Endodermal cell (in vitro differentiated cells): ENCODE measurements at regions not wholly inside any gene's neighbourhood (a gene's known extent, or its start where the extent isn't known, plus 50 kb on each side); places are given as distances from the start of the nearest gene placed in this dataset.

Experiments used
- DNase-seq: peaks from one replicate; pipeline ENCODE4 v3.0.0-alpha.2; 2017
- H3K27ac ChIP-seq: 2 replicates; pipeline ENCODE4 v1.5.1; 2013; ENCODE audit warnings: mild to moderate bottlenecking, low read depth, low read length, moderate library complexity
- H3K27me3 ChIP-seq: 2 replicates; pipeline ENCODE4 v1.6.1; 2013; ENCODE audit warnings: mild to moderate bottlenecking, low read length, moderate library complexity; ENCODE audit not compliant: insufficient read depth, control insufficient read depth, poor library complexity, severe bottlenecking
- H3K36me3 ChIP-seq: 2 replicates; pipeline ENCODE4 v1.7.0; 2013; ENCODE audit warnings: mild to moderate bottlenecking, low read length, moderate library complexity; ENCODE audit not compliant: control insufficient read depth, insufficient read depth
- H3K4me1 ChIP-seq: one replicate; pipeline ENCODE4 v1.7.0; 2013; ENCODE audit warnings: low read length; ENCODE audit not compliant: control insufficient read depth, insufficient read depth
- H3K4me3 ChIP-seq: 2 replicates; pipeline ENCODE4 v1.5.1; 2013; ENCODE audit warnings: mild to moderate bottlenecking, low read length, moderate library complexity
- H3K9ac ChIP-seq: 2 replicates; pipeline ENCODE4 v1.6.1; 2013; ENCODE audit warnings: mild to moderate bottlenecking, low read length, moderate library complexity; ENCODE audit not compliant: poor library complexity, severe bottlenecking; ENCODE audit errors: extremely low read depth
- H3K9me3 ChIP-seq: 2 replicates; pipeline ENCODE4 v1.6.1; 2013; ENCODE audit warnings: mild to moderate bottlenecking, low read length, moderate library complexity; ENCODE audit not compliant: control insufficient read depth
- H3K27ac Mint-ChIP-seq: 2 replicates; pipeline ENCODE4 v1.8.0; 2020; ENCODE audit warnings: mixed read lengths
- H3K27me3 Mint-ChIP-seq: 2 replicates; pipeline ENCODE4 v1.8.0; 2021; ENCODE audit warnings: mild to moderate bottlenecking, mixed read lengths; ENCODE audit not compliant: insufficient read depth
- H3K36me3 Mint-ChIP-seq: 2 replicates; pipeline ENCODE4 v1.8.0; 2020; ENCODE audit warnings: low read depth, mixed read lengths
- H3K4me1 Mint-ChIP-seq: 2 replicates; pipeline ENCODE4 v1.8.0; 2020; ENCODE audit warnings: mixed read lengths
- H3K4me3 Mint-ChIP-seq: 2 replicates; pipeline ENCODE4 v1.8.0; 2020; ENCODE audit warnings: mild to moderate bottlenecking, moderate library complexity, mixed read lengths
- H3K9me3 Mint-ChIP-seq: 2 replicates; pipeline ENCODE4 v1.8.0; 2020; ENCODE audit warnings: mild to moderate bottlenecking, mixed read lengths
- CTCF ChIP-seq: fragments of 200-600 bp; sonication (generic); conservative IDR thresholded peaks from 2 replicates; pipeline ENCODE4 v1.5.0; 2021; ENCODE audit warnings: antibody characterized with exemption, mild to moderate bottlenecking
- WGBS, 2 experiments: methylation state at CpG; one replicate each; pipeline versions ENCODE4 v1.1.5 to v1.1.7; 2013; ENCODE audit warnings: missing lambda C conversion rate in 2 of 2, mixed read lengths in 1 of 2; ENCODE audit not compliant: insufficient coverage in 1 of 2, insufficient read length in 1 of 2; 5-methylcytosine and 5-hydroxymethylcytosine counted together

GRCh38 chr6:92564376-92564775 lies 855.0 kb downstream of the EPHA7 start:
- no peaks in the 10 kb centered on the region for H3K4me1 Mint-ChIP-seq

GRCh38 chr6:92559611-92560010 lies 859.7 kb downstream of the EPHA7 start:
- Histone ChIP-seq H3K9ac (no peak overlapping the region), H3K4me3 (no peak overlapping the region), H3K27me3 (no peaks in the 10 kb centered on the region), H3K4me1 (no peaks in the 10 kb centered on the region), H3K9me3 (no peaks in the 10 kb centered on the region), H3K36me3 (no peaks in the 10 kb centered on the region), H3K27ac (no peak overlapping the region)
- Mint-ChIP-seq H3K9me3 (no peaks in the 10 kb centered on the region), H3K27ac (no peak overlapping the region), H3K27me3 (no peaks in the 10 kb centered on the region), H3K4me1 (no peaks in the 10 kb centered on the region), H3K4me3 (no peak overlapping the region), H3K36me3 (no peaks in the 10 kb centered on the region)
- 0 to 68% methylated on average over 1 to 5 of the region's 5 CpGs for WGBS, 2 experiments
- no peak for TF ChIP-seq CTCF
- DNase-seq = no peak

More at GRCh38 chr6:92564376-92564775, 855.0 kb downstream of the EPHA7 start:
- no peaks in the 10 kb centered on the region for H3K36me3 Mint-ChIP-seq
- H3K9me3 ChIP-seq = no peaks in the 10 kb centered on the region
- no peak overlapping the region for H3K27ac Mint-ChIP-seq
- H3K27ac ChIP-seq = no peak overlapping the region
- H3K4me1 ChIP-seq = no peaks in the 10 kb centered on the region
- no peak overlapping the region for H3K4me3 ChIP-seq
- H3K9me3 Mint-ChIP-seq = no peaks in the 10 kb centered on the region
- no peak for TF ChIP-seq CTCF
- no peak overlapping the region for H3K4me3 Mint-ChIP-seq
- DNase-seq = no peak
- no peaks in the 10 kb centered on the region for H3K27me3 ChIP-seq
- no peaks in the 10 kb centered on the region for H3K27me3 Mint-ChIP-seq
- WGBS, 2 experiments = 91 to 95% methylated on average over 2 to 3 of the region's 3 CpGs
- no peaks in the 10 kb centered on the region for H3K36me3 ChIP-seq
- no peak overlapping the region for H3K9ac ChIP-seq

- Histone ChIP-seq H3K9ac (no peak overlapping the region), H3K4me3 (no peak overlapping the region), H3K4me1 (no peaks in the 10 kb centered on the region), H3K36me3 (no peaks in the 10 kb centered on the region), H3K27me3 (no peaks in the 10 kb centered on the region), H3K27ac (no peak overlapping the region), H3K9me3 (no peaks in the 10 kb centered on the region)
- 89% methylated on average over 2 of the region's 2 CpGs; no CpG with 5 or more reads in 1 of the 2 experiments for WGBS, 2 experiments
- DNase-seq = no peak
- H3K4me1 Mint-ChIP-seq = no peaks in the 10 kb centered on the region
- no peak overlapping the region for H3K4me3 Mint-ChIP-seq
- no peaks in the 10 kb centered on the region for H3K9me3 Mint-ChIP-seq
- no peak overlapping the region for H3K27ac Mint-ChIP-seq
- H3K27me3 Mint-ChIP-seq = no peaks in the 10 kb centered on the region
- TF ChIP-seq CTCF = no peak
- H3K36me3 Mint-ChIP-seq = no peaks in the 10 kb centered on the region
Measured at GRCh38 chr6:92559003-92559402, 860.4 kb downstream of the EPHA7 start.
